ENCODE measurements at regions not wholly inside any gene's neighbourhood (a gene's known extent, or its start where the extent isn't known, plus 50 kb on each side); places are given as distances from the start of the nearest gene placed in this dataset.

GRCh38 chr10:57905010-57905409, 362.7 kb downstream of the IPMK start:
- in situ Hi-C loops (cut with HindIII; ENCODE audit: extremely low pct_ligation_motif_present, low pct_unique_long_range_greater_than_20kb) = no loop called here
- no peaks in the 10 kb centered on the region for H3K9me3 ChIP-seq (ENCODE audit: low read length)
- no TSS peak for BruUV-seq (replicated peaks)
- H3K9ac ChIP-seq (ENCODE audit: insufficient read depth, low read depth, low read length) = no peak overlapping the region
- DNase-seq (ENCODE audit: low spot score) (no peak), FAIRE-seq (no peak), ATAC-seq (no peak)
- H3K27me3 ChIP-seq (ENCODE audit: control insufficient read depth in 1 of 2, insufficient read depth in 2 of 2, low read length in 2 of 2) = no peaks in the 10 kb centered on the region
- H2AFZ ChIP-seq (ENCODE audit: low read length) = no peak overlapping the region
- CTCF ChIA-PET (ENCODE audit: low intra/inter-chr PET ratio, low total read pairs) = no interaction called here
- H3K4me2 ChIP-seq (ENCODE audit: low read depth, low read length) = no peak overlapping the region
- no peaks in the 10 kb centered on the region for H3K36me3 ChIP-seq (replicated peaks in 1 of 2; ENCODE audit: control insufficient read depth in 1 of 2, insufficient read depth in 2 of 2, low read length in 2 of 2)
- H3K27ac ChIP-seq (ENCODE audit: extremely low read length, insufficient read depth, low read length) = no peak overlapping the region
- H3K4me3 ChIP-seq (replicated peaks in 1 of 3; ENCODE audit: insufficient read depth in 1 of 3, low read depth in 2 of 3, low read length in 3 of 3) = no peak overlapping the region
- no peaks in the 10 kb centered on the region for H3K79me2 ChIP-seq (ENCODE audit: insufficient read depth, low read length)
- H4K20me1 ChIP-seq (ENCODE audit: insufficient read depth, low read length) = no peaks in the 10 kb centered on the region
- 30% methylated on average over 2 of the region's 2 CpGs for WGBS (ENCODE audit: low lambda C conversion rate)
- POLR2A ChIA-PET = no interaction called here
- intact Hi-C loops (cut with micrococcal nuclease; ENCODE audit: unreplicated experiment) = no loop called here
- no peaks in the 10 kb centered on the region for H3K4me1 ChIP-seq (ENCODE audit: insufficient read depth, low read length)
- no peak for TF ChIP-seq ZC3H4 (CRISPR knock-in tag; IDR thresholded peaks at IDR 0.05; ENCODE audit: borderline replicate concordance)
- TF ChIP-seq ZNF160 (CRISPR knock-in tag; IDR thresholded peaks at IDR 0.05) = no peak
- TF ChIP-seq ELK4 (CRISPR knock-in tag; IDR thresholded peaks at IDR 0.05; ENCODE audit: borderline replicate concordance) = no peak
- TF ChIP-seq STAG1 (CRISPR knock-in tag; IDR thresholded peaks at IDR 0.05) = no peak
- no peak for TF ChIP-seq SMYD3 (CRISPR knock-in tag; IDR thresholded peaks at IDR 0.05)
- no peak for TF ChIP-seq KLF12 (CRISPR knock-in tag; IDR thresholded peaks at IDR 0.05; ENCODE audit: borderline replicate concordance)
- no peak for TF ChIP-seq ZBED4 (CRISPR knock-in tag; IDR thresholded peaks at IDR 0.05; ENCODE audit: borderline replicate concordance)
- no peak for TF ChIP-seq ZNF597 (CRISPR knock-in tag; IDR thresholded peaks at IDR 0.05)
- TF ChIP-seq JUNB (CRISPR knock-in tag; IDR thresholded peaks at IDR 0.05; ENCODE audit: borderline replicate concordance) = no peak
- no peak for TF ChIP-seq PRMT3 (CRISPR knock-in tag; IDR thresholded peaks at IDR 0.05; ENCODE audit: borderline replicate concordance, low read depth)
- no peak for TF ChIP-seq PRDM10 (CRISPR knock-in tag; IDR thresholded peaks at IDR 0.05; ENCODE audit: low read depth)

Data from HepG2 (cell line).